IMR-90 (cell line): ENCODE measurements at regions not wholly inside any gene's neighbourhood (a gene's known extent, or its start where the extent isn't known, plus 50 kb on each side); places are given as distances from the start of the nearest gene placed in this dataset.

Experiments used
- CEBPB ChIP-seq: IDR thresholded peaks from 2 replicates; pipeline ENCODE4 v1.6.1; 2012; ENCODE audit warnings: low read depth, low read length, improper control_type of control experiment
- CHD1 ChIP-seq: IDR thresholded peaks from 2 replicates; pipeline ENCODE4 v1.6.1; 2012; ENCODE audit warnings: low read depth, low read length, improper control_type of control experiment
- CTCF ChIP-seq: conservative IDR thresholded peaks from 2 replicates; pipeline ENCODE4 v1.5.1; 2012; ENCODE audit warnings: mild to moderate bottlenecking, low read depth, low read length, improper control_type of control experiment
- MAFK ChIP-seq: IDR thresholded peaks from 2 replicates; pipeline ENCODE4 v1.6.1; 2012; ENCODE audit warnings: low read depth, low read length, improper control_type of control experiment
- POLR2A ChIP-seq: IDR thresholded peaks from 2 replicates; pipeline ENCODE4 v1.6.1; 2012; ENCODE audit warnings: mild to moderate bottlenecking, low read depth, low read length
- RAD21 ChIP-seq: IDR thresholded peaks from 2 replicates; pipeline ENCODE4 v1.6.1; 2012; ENCODE audit warnings: low read length, improper control_type of control experiment
- SMC3 ChIP-seq: fragments of 150-350 bp; IDR thresholded peaks from 2 replicates; pipeline ENCODE4 v1.6.1; 2016; ENCODE audit warnings: low read depth, mild to moderate bottlenecking, antibody characterized with exemption, low read length, moderate library complexity
- TF ChIP-seq, protein P1 (sequence below): fragments of 150-350 bp; IDR thresholded peaks from 2 replicates; pipeline ENCODE4 v1.6.1; 2017; ENCODE audit warnings: mild to moderate bottlenecking, antibody characterized with exemption, low read length, low read depth

DNA sequence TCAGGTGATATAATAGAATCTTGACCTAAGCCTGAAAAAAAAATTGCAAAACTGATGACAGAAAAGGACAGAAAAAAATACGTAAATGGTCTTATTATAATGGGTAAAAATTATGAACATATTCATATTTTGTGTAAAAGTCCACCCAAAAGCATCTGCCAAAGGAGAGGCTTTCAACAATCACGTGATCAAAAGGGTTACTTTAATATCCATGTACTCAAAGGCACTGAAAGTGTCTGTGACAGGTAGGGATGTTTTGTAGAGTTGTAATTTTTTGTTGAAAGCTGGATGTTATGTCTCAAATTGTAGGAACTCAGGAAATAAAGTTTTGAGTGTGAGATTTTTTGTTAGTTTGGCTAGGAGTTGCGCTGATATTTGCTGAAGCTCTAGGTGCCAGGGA lies 144.8 kb upstream of the GALNTL6 start:
- TF ChIP-seq CTCF (no peak), POLR2A (no peak), CHD1 (no peak), RAD21 (no peak), CEBPB (no peak), SMC3 (no peak), MAFK (no peak)
- TF ChIP-seq, protein P1, sequence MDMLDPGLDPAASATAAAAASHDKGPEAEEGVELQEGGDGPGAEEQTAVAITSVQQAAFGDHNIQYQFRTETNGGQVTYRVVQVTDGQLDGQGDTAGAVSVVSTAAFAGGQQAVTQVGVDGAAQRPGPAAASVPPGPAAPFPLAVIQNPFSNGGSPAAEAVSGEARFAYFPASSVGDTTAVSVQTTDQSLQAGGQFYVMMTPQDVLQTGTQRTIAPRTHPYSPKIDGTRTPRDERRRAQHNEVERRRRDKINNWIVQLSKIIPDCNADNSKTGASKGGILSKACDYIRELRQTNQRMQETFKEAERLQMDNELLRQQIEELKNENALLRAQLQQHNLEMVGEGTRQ: no peak
